ENCODE measurements at regions not wholly inside any gene's neighbourhood (a gene's known extent, or its start where the extent isn't known, plus 50 kb on each side); places are given as distances from the start of the nearest gene placed in this dataset.

DNA sequence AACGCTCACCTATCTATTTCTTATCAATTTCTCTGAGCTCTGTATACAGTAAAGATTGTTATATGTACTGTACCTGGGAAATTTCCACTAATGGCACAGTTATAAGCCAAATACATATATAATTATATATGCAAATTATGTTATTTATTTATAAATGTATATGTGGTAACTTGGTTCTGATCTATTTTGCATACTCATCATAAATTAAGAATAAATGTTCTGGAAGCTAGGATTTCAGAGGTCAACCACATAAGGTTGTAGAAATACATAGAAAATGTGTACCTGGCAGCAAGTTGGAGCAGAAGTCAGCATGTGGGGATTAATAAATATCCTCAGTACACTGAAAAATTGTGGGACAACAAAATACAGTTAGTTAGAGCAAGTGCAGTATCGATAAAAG, 353.7 kb upstream of the ZNF521 start:
- DNase-seq = no peak

DNA sequence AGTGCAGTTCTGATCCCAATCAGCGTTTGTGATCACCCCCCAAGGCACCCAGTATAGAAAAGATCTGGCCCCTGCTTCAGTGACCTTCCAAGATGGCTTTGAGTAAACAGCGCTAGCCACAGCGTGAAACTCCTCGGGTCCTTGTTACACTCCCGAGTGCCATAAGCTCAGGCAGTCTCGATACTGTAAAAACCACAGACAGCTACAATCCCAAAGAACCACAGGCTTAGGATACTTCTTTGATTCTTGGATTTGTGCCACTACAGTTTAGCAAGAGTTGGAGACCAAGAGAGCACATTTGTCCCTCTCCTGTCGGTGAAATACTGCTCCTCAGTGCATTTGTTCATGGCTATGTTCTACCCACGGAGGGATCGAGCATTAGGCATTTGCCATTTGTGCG, 352.5 kb upstream of the ZNF521 start:
- DNase-seq = no peak

DNA sequence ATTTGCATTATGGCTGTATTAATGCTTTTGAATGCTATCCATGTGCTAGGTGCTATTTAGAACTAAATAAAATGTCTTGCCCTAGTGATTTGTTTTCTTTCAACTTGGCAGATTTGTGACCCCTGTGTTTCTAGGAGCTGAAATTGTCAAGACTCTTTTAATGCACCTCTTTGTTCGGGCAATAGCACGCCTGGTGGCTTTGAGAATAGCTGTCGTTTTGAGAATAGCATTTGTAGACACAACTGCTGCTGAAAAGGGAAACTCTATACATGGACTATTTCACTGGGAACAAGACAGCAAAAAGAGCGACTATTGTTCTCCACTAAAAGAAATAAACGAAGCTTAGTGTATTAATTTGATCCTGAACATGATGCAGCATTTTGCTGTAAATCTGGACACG, 352.1 kb upstream of the ZNF521 start:
- no peak for DNase-seq

DNA sequence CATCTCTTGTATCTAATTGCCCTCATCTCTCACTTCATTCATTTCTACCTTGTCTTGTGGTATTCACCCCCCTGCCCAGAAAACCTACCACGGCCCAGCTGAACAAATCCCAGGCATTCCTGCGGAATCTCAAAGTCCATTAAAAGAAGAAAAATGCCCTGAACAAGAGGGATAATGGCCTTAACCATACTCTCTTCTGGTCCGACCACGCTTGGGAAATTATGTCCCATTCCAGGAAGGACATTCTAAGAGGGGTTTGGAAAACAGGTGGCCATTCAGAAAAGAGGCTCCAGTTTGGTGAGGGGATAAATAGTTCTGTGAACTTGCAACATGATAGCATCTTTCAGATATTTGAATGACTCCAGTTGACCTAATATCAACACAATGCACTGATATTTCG, 349.9 kb upstream of the ZNF521 start:
- DNase-seq = no peak

DNA sequence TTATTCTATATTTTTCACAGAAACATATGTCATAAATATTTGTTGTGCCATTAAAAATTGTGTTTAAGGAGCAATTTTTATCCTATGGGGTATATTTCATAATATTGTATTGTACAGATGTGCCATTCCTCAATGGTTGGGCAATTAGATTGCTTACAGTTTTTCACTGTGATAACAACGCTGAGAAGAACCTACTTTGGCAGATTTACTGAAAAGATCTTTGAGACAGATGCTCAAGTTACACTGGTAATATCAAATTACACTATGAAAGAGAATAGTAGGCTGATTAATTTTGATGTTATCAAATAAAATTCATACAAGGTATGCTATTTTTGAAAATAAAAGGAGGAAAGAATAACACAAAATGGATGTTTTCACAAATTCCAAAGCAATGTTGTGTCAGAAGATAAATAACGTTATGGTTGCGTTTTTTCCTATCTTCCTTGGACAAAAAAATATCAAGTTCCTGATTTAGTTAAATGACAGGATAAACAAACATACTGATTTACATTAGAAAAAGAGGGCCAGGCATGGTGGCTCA, 335.1 kb upstream of the ZNF521 start:
- DNase-seq = no peak

DNA sequence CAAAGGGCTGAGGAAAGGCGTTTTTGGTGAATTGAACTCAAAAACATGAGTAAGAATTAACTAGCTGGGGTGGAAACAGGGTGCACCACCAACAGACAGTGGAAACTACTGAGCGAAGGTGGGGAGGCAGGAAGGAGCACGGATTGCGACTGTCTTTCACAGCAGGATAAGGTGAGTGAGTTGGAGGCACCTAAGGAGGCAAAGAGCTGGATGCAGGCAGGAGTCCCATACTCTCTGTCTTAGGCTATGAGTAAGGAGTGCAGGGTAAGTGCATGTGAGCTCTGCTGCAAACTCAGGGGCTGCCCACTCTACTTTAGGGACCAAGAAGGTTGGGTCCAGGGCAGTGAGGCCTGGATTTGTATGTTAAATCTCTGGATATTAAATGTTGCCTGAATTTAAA, 333.1 kb upstream of the ZNF521 start:
- DNase-seq = no peak

DNA sequence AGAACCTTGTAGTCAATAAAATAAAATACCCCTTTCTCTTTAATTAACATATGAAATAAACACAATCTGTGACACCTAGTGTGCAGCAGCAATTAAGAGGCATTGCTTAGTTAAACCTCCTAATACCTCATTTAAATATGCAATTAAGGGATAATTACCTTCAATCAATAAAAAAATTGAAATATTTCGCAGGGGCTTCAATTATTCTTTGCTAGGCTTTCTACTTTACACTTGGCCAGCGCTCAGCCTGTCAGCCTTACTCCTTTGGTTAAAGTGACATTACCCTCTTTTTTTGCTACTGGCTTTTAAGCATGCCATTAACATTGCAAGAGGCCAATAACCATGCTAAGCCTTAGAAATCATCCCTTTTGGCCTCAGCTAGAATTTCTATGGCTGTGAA, 327.5 kb upstream of the ZNF521 start:
- no peak for DNase-seq

DNA sequence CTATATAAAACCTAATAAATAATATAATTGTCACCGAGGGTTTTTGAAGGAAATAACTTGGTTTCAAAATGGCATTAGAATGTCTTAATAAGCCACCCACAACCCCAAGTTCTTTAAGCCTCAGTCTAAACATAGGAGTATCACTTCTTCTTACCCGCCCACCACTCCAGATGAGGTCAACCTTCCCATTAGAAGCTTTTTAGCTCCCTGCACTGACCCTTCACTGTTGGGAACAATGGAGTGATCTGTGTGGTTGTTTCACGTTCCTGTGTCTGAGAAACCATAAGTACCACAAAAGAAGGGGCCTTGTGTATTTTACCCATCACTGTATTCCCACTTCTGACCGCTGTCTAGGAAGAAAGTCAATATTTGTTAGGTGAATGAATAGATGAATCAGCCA, 326.3 kb upstream of the ZNF521 start:
- no peak for DNase-seq

DNA sequence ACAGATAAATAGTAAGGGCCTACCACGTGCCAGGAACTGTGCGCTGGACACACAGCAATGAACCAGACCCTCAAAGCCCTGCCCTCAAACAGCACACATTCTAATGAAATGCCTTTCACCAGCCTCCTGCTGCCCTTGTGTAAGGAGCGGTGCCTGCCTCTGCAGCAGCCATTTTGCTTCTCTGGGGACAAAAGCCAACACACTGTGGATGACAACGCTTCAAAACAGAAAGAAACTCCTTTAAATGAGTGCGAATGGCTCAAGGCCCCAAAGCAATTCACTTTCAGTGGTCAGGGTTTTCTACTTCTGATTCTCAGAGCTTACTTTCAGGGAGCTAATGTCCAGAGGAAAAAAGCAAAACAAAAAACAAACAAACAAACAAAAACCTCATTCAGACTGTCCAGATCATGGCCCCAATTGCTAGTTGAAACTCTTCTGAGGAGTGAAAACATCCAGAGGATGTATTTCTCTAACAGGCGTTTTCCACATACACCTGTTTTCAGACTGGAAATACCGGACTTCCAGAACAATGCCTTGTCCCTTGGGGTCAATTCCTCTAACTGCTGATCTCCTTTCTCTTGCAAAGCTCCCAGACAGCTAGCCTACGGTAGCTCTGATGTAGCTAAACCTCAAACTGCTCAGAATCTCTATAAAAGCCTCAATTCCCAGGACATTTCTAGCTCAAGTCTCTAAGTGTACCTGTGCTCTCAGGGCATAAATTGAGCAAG, 323.3 kb upstream of the ZNF521 start:
- no peak for DNase-seq

DNA sequence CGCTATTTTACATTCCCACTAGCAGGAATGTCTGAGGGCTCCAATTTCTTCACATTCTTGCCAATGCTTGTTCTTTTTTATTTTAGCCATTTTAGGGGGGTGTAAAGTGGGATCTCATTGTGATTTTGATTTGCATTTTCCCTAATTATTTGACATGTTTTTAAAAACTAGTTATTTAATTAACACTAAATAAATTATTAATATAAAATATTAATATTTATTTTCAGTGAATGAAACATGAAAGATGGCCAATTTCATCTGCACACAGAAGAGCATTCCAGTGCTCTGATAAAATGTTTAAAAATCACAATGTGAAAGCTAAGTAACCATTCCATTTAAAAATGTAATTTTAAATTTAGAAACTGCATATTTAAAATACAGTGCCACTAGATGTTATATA, 322.2 kb upstream of the ZNF521 start:
- DNase-seq = no peak

DNA sequence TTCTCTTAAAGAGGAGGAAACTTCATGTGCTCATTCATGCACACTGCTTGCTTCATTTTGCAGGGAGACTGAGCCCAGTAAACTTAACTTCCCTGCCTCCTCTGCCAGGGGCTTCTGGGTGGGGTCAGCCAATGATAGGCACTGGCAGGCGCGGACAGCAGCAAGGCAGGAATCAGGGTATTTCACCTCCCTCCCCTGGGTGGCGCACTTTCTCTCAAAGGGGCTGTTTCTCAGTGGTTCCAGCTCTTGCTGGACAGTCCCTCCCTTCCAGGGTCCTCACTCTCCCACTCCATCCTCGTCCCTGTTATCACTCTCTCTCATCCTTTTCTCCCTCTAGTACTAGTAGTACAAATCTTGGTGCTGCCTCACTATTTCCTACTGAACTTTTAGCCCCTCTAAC, 320.5 kb upstream of the ZNF521 start:
- no peak for DNase-seq

DNA sequence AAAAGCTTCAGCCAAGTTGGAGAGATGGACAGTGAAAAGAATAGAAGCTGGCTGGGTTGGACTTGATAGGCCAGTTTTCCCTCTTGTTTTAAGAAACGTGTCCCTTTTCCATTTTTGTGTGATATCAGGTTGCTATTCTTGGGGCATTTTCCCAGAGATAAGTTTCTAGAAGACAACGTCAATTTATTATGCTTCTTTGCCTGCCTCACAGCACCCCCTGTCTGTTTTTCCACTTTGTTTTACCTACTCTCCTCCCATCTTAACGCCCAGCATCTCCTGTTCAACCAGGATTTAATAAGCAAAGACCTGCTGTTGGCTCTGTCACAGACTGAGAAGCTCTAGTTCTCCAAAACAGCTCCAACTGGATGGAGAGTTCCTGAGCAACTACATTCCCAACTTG, 317.8 kb upstream of the ZNF521 start:
- DNase-seq = no peak

DNA sequence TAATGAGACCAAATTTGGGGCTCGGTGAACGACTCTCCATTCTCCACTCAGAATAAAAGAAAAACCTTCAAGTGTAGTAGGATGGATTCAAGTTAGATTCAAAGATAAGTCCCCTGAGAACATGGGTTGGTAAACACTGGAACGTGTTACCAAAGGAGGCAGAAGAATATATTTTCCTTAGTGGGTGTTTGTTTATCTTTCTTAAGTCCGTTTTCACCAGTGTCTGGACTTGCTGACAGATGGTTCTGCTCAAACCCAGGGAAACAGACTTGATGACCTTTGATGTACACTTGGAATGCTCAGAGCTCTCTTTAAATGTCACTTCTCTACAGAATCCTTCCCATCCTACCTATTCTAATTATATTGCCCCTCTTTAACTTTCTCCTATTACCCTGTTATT, 310.3 kb upstream of the ZNF521 start:
- no peak for DNase-seq

DNA sequence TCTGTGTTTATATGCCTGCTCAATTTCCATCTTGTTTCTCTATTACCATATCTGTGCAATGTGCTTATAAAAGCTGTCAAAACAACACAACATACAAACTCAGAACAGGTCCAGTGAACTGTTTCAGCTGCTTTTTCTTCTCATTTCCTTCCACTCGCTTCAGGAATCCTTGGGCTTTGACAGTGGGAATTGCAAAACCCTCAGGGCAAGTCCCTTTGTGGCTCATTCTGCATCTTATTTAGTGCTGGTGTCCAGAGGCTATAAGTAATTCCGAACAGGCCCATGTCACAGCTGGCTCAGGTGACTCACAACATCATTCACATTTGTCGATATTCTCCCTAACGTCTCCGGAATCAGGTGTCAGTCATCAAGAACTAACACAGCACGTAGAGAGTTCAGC, 309.9 kb upstream of the ZNF521 start:
- no peak for DNase-seq

DNA sequence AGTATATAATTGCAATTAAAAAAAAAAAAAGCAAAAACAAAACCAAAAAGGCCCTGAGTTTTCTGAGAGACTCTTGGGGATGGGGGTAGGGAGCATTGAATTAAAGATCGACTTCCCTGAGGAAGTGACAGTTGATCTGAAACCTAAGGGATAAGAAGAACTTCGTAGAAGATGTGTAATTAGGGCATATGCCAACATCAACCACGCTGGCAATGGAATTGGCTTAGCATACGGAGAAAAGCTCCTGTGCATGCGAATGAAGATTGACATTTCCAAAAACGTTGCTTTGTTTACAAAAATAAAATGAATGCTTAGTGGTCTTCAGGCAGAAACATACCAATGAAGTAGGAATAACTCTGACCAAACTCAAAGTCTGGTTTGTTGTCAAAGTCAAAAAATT, 307.6 kb upstream of the ZNF521 start:
- DNase-seq = no peak

DNA sequence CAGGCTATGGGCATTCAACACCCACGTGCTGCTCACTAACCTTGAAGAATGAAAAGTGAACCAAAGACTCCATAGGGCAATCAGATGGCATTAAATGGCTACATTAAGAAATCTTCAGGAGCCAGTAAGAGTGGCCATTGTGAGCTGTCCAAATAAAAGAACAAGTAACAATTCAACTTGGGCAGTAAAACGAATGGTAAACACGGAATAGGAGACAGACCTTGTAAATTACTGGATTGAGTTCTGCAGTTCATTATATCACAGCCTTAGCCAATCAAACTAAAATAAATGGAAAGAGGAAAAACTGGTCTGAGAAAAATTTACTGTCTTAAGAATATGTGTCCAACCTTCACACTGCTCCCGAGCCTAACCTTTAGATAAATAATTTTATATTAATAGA, 306.5 kb upstream of the ZNF521 start:
- DNase-seq = no peak

DNA sequence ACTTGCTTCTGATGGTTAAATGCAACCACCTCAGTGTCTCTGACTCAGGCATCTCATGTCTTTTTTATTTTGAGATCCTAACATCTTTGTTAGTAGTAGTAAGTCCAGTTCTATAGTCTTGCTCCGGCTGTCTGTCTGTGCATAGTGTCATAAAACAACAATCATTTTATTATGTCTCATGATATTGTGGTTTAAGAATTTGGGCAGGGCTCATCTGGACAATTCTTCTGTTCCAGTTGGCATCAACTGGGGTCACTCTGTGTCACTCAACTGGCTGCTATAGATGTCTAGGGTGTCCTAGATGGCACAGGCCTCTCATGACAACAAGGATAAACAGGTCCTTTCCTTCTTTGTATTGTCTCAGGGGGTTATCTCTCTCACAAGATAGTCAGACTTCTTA, 299.6 kb upstream of the ZNF521 start:
- no peak for DNase-seq

DNA sequence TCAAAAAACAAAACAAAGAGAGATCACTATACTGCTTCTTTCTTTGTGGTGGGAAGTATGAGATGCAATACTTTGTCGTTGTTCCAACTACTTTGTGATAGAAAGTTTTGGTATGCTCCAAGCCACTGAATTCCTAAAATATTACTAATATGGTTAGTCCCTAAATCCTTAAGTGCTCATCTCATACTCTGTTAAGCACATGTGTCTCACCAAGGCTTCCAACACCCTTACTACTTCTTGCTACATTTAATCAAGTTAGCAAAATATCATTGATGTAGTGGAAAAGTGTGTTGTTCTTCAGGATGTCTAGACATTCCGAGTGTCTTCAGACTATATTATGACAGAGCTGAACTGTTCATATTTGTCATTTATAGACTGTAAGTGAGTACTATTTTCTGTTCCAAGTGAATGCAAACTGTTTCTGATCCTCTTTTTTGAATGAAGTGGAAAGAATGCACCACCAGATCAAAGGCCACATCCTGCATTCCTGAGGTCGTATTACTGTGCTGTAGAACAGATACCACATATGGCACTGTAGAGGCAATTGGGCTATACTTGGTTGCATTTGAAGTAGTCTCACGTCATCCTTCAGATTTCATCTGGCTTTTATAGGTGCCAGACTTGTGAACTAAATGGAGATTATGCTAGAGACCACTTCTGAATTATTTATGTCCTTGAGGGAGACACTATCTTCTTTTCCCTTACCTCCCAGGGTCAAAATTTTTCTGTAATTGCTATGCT, 298.4 kb upstream of the ZNF521 start:
- DNase-seq = no peak

DNA sequence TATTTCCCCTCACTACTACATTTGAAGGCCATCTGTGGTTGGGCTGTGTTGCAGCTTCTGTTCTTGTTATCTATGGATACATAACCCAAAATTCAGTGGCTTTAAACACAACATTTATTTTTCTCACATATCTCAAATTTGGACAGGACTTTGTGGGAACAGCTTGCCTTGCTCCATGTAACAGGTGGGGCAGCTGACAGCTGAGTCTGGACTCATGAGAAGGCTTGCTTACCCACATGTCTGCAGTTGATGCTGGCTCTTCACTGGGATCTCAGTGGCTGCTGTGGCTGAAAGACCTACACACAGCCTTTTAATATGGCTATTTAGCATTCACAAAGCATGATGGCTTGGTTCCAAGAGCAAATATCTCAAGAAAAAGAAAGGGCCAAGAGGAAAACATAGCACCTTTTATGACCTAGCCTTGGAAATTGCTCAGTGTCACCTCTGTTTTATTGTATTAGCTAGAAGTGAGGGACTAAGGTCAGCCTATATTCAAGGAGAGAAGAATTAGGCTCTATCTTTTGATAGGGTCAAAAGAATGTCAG, 296.8 kb upstream of the ZNF521 start:
- no peak for DNase-seq

DNA sequence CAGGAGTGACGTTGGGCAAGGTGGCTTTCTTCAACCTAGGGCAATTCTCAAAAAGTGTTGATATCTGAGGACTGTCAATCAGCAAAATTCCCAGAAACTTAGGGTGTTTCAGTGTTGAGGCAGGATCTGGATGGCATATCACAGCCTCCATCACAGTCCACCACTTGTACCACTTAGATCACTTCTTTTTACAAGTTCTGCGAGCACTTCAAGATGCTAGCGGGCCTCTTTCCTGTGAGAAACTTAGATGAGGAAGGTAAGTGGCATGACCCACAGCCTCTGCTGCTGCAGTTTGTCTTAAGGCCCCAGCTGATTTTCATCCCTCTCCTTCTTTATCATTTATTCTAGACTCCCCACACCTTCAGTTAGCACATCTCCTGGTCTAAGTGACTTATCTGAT, 295.4 kb upstream of the ZNF521 start:
- DNase-seq = no peak

DNA sequence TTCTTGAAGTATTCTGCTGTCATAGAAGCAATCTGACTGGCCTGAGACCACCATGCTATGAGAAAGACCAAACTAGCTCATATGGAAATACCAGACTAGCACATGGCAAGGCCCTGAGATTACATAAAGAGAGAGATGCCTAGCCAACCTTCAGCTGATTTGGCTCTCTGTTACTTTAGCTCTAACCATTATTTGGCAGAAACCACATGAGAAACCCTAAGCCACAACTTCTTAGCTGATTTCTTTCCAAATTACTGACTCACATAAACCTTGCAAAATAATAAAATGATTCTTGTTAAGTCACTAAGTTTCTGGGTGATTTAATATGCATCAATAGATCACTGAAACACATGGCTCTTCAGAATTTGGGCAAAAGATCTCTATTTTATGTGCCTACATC, 295.0 kb upstream of the ZNF521 start:
- no peak for DNase-seq

DNA sequence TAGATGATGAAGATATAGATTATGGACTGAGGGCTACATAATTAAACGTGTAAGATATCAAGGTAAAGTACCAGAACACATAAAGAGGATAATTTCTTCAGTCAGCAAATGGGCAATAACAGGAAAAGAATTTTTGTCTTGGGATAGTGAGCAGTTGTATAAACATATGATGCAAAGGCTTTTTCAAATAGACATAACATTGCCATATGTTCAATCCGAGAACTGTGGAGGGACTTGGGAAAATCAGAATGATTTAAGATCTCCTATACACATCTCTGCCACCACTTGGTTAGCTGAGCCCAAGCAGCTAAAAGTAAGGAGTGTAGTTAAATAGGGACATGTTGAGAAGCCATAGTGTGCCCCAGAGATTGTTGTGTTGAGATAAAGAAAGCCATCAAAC, 287.6 kb upstream of the ZNF521 start:
- no peak for DNase-seq

DNA sequence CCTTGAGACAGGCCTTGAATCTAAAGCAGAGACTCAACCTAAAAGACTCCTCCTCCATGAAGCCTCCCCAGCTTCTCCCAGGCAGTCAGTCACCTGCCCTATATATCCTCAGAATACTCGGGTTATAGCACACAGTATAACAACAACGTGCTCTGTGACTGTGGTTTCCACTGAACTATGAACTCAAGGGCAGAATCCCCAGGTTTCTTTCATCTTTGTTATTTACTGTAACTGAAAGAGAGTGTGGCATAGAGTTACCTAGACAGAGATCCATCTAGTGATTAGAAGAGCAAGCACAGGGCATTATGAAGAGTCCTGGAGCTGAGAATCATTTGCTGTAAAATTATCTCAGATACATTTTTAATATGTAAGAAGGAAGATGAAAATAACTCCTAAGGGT, 281.6 kb upstream of the ZNF521 start:
- DNase-seq = no peak

DNA sequence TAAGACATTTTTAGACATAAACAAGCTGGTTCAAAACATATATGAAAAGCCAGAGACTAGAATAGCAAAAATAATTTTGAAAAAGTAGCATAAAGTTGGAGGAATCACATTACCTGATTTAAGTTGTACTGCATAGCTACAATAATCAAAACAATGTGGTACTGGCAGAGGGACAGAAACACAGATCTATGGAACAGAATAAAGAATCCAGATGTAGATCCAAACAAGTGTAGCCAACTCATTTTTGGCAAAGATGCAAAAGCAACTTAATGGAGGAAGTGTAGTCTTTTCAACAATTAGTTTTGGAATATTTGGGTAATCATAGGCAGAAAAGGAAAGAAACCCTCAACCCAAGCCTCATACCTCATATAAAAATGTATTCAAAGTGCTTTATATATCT, 278.7 kb upstream of the ZNF521 start:
- DNase-seq = no peak

Measured in stimulated activated CD4-positive, alpha-beta T cell treated with anti-CD3 and anti-CD28 coated beads, Interleukin-4, amount 100 ng/mL, for 4 hours (primary cell).